Osteocyte (in vitro differentiated cells): ENCODE measurements at regions not wholly inside any gene's neighbourhood (a gene's known extent, or its start where the extent isn't known, plus 50 kb on each side); places are given as distances from the start of the nearest gene placed in this dataset.

Experiments
- DNase-seq: peaks from one replicate; pipeline ENCODE4 v3.0.0; 2021; ENCODE audit warnings: mixed read lengths; ENCODE audit not compliant: unreplicated experiment; ENCODE audit errors: extremely low spot score
- H3K27ac Mint-ChIP-seq: one replicate; pipeline ENCODE4 v1.8.0; 2021; ENCODE audit warnings: mild to moderate bottlenecking, mixed read lengths; ENCODE audit not compliant: unreplicated experiment
- H3K27me3 Mint-ChIP-seq: one replicate; pipeline ENCODE4 v1.8.0; 2021; ENCODE audit warnings: mixed read lengths; ENCODE audit not compliant: unreplicated experiment
- H3K36me3 Mint-ChIP-seq: one replicate; pipeline ENCODE4 v1.8.0; 2021; ENCODE audit warnings: mixed read lengths; ENCODE audit not compliant: unreplicated experiment
- H3K4me1 Mint-ChIP-seq: one replicate; pipeline ENCODE4 v1.8.0; 2021; ENCODE audit warnings: mixed read lengths; ENCODE audit not compliant: unreplicated experiment
- H3K4me3 Mint-ChIP-seq: one replicate; pipeline ENCODE4 v1.8.0; 2021; ENCODE audit warnings: mild to moderate bottlenecking, moderate library complexity, mixed read lengths; ENCODE audit not compliant: unreplicated experiment
- H3K9me3 Mint-ChIP-seq: one replicate; pipeline ENCODE4 v1.8.0; 2021; ENCODE audit warnings: mixed read lengths; ENCODE audit not compliant: unreplicated experiment
- TF ChIP-seq, protein P1 (sequence below): fragments of 200-600 bp; sonication (generic); IDR thresholded peaks from 2 replicates; pipeline ENCODE4 v1.5.0; 2021; ENCODE audit warnings: antibody characterized with exemption, mild to moderate bottlenecking, moderate library complexity

DNA sequence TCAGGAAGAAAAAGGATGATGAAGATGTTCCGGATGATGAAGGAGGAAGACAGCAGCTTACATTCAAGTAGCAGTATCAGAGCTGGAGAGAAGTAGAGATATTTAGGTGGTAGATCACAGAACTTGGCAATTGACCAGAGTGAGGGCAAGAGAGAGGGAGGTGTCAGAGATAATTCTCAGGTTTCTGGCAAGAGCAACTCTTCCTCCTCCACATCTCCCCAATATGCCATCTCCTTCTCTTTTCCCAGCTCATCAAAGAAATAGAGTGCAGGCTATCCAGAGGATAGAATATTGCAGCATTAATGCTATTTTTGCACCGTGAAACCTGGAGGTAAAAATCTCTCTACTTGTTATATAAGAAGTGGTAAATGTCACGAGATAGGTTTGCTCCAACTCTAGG is 64.9 kb upstream of the OPCML start:
- Mint-ChIP-seq H3K36me3 (no peaks in the 10 kb centered on the region), H3K4me3 (no peak overlapping the region), H3K4me1 (no peaks in the 10 kb centered on the region), H3K27ac (no peak overlapping the region), H3K27me3 (no peaks in the 10 kb centered on the region), H3K9me3 (peaks cover 35% of the 10 kb centered on the region)
- no peak for DNase-seq
- TF ChIP-seq, protein P1, sequence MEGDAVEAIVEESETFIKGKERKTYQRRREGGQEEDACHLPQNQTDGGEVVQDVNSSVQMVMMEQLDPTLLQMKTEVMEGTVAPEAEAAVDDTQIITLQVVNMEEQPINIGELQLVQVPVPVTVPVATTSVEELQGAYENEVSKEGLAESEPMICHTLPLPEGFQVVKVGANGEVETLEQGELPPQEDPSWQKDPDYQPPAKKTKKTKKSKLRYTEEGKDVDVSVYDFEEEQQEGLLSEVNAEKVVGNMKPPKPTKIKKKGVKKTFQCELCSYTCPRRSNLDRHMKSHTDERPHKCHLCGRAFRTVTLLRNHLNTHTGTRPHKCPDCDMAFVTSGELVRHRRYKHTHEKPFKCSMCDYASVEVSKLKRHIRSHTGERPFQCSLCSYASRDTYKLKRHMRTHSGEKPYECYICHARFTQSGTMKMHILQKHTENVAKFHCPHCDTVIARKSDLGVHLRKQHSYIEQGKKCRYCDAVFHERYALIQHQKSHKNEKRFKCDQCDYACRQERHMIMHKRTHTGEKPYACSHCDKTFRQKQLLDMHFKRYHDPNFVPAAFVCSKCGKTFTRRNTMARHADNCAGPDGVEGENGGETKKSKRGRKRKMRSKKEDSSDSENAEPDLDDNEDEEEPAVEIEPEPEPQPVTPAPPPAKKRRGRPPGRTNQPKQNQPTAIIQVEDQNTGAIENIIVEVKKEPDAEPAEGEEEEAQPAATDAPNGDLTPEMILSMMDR, result no peak

DNA sequence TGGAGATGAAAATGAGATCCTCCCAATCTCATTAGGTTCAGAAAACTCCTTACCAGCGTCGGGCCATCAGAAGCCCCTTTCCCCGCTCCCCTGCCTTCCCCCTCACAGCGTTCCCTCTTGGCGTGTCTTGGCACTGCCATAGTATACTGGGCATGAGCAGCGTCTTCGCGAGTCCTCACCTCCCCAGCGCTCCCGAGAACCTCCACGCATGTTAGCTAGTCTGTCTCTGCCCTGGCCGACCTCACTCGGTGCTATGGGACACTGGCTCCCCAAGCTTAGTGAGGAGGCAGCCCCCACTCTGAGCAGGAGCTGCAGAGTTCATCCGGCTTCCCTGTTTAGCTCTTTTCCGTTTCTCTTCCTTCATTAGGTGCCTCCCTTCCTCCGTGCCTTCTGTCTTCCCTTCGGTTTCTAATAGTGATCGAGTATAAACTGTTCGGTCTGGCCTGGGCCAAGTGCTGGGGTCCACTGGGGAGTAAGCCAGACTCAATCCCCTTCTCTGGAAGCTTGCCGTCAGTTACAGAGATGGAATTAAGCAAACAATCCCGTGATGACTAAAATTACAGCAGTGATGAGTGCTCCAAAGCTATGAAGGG is 63.8 kb upstream of the OPCML start:
- TF ChIP-seq, protein P1, result no peak
- no peak for DNase-seq
- no peak overlapping the region for H3K27ac Mint-ChIP-seq
- no peaks in the 10 kb centered on the region for H3K36me3 Mint-ChIP-seq
- peaks cover 38% of the 10 kb centered on the region for H3K9me3 Mint-ChIP-seq
- H3K4me3 Mint-ChIP-seq, result no peak overlapping the region
- H3K4me1 Mint-ChIP-seq, result no peaks in the 10 kb centered on the region
- H3K27me3 Mint-ChIP-seq, result no peaks in the 10 kb centered on the region

DNA sequence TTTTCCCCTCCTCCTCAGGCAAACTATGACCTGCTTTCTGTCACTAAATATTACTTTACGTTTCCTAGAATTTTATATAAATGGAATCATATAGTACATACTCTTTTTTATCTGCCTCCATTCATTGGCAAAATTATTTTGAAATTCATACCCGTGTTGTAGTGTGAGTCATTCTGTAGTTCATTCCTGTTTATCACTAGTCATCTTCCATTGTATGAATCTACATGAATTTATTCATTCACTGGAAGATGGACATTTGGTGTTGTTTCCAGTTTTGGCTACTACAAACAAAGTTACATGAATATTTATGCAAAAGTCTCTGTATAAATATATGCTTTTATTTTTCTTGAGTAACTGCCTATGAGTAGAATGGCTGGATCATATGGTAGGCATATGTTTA is 60.7 kb upstream of the OPCML start:
- Mint-ChIP-seq H3K9me3 (peaks cover 41% of the 10 kb centered on the region), H3K27me3 (no peaks in the 10 kb centered on the region), H3K27ac (no peak overlapping the region), H3K36me3 (no peaks in the 10 kb centered on the region), H3K4me1 (no peaks in the 10 kb centered on the region), H3K4me3 (no peak overlapping the region)
- TF ChIP-seq, protein P1, result no peak
- DNase-seq, result no peak

DNA sequence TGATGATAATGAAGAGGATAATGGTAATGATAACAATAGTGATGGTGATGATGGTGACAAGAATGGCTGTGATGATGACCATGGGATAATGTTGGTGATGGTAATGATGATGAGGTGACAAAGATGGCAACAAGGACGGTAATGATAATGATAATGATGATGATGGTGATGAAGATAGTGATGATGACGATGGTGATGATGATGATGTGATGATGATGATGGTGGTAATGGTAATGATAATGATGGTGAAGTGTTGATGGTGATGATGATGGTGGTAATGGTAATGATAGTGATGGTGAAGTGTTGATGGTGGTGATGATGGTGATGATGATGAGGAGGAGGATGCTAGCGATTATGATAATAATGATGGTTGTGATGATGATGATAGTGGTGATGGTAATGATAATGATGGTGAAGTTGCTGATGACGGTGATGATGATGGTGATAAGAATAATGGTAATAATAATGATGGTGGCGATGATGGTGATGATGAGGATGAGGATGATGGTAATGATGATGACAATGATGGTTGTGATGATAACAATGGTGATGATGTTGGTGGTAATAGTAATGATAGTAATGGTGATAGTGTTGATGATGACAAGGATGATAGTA is 54.7 kb upstream of the OPCML start:
- Mint-ChIP-seq H3K36me3 (no peaks in the 10 kb centered on the region), H3K4me3 (no peak overlapping the region), H3K27ac (no peak overlapping the region), H3K9me3 (peaks cover 31% of the 10 kb centered on the region), H3K27me3 (no peaks in the 10 kb centered on the region), H3K4me1 (no peaks in the 10 kb centered on the region)
- no peak for DNase-seq
- TF ChIP-seq, protein P1, result no peak

DNA sequence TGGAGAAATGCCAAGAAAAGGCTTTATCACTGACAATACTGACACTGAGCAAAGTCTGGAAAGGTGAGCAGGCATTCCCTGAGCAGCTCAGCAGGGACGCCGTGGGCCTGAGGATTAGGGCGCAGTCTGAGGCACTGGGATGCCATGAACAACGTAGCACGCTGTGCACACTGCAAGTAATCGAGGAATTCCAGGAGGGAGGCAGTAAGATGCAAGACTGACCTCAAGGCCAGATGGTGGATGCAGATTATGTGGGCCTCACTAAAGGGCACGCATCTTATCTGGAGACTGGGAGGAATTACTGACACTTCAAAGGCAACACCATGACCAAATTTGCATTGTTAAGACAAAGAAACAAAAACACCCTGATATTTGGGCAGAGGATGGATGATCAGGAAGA is 50.4 kb upstream of the OPCML start:
- no peaks in the 10 kb centered on the region for H3K36me3 Mint-ChIP-seq
- no peak for DNase-seq
- no peaks in the 10 kb centered on the region for H3K27me3 Mint-ChIP-seq
- H3K27ac Mint-ChIP-seq, result no peak overlapping the region
- H3K9me3 Mint-ChIP-seq, result peaks cover 26% of the 10 kb centered on the region
- H3K4me3 Mint-ChIP-seq, result no peak overlapping the region
- no peaks in the 10 kb centered on the region for H3K4me1 Mint-ChIP-seq
- TF ChIP-seq, protein P1, result no peak
